ENCODE measurements at regions not wholly inside any gene's neighbourhood (a gene's known extent, or its start where the extent isn't known, plus 50 kb on each side); places are given as distances from the start of the nearest gene placed in this dataset.
"Not testable (repeated sequence)": the region's sequence is repeated elsewhere in the genome, so short reads cannot be mapped to it uniquely, and the experiment has no call there.

- DNase-seq = no peak
These were observed 335.0 kb downstream of the PCNX1 start for GRCh38 chr14:71242237-71242748.

- DNase-seq = no peak
These were observed 336.4 kb downstream of the PCNX1 start for GRCh38 chr14:71243697-71244096.

GRCh38 chr14:71244341-71244740, 337.1 kb downstream of the PCNX1 start:
- DNase-seq = no peak

- DNase-seq = no peak
These were observed 338.6 kb downstream of the PCNX1 start for GRCh38 chr14:71245659-71246361.

- DNase-seq = no peak
These were observed 339.3 kb downstream of the PCNX1 start for GRCh38 chr14:71246539-71246938.

GRCh38 chr14:71247106-71247505, 339.8 kb downstream of the PCNX1 start:
- no peak for DNase-seq

- no peak for DNase-seq
These were observed 340.9 kb downstream of the PCNX1 start for GRCh38 chr14:71248194-71248593.

- no peak for DNase-seq
These were observed 343.1 kb downstream of the PCNX1 start for GRCh38 chr14:71250347-71250746.

- no peak for DNase-seq
These were observed 343.5 kb downstream of the PCNX1 start for GRCh38 chr14:71250791-71251190.

- DNase-seq = not testable (repeated sequence)
These were observed 346.9 kb downstream of the PCNX1 start for GRCh38 chr14:71254091-71254719.

GRCh38 chr14:71261206-71261605, 353.9 kb downstream of the PCNX1 start:
- DNase-seq = no peak

- no peak for DNase-seq
These were observed 355.2 kb downstream of the PCNX1 start for GRCh38 chr14:71262441-71262840.

GRCh38 chr14:71264260-71264659, 357.0 kb downstream of the PCNX1 start:
- no peak for DNase-seq

GRCh38 chr14:71267007-71267513, 359.8 kb downstream of the PCNX1 start:
- no peak for DNase-seq

- DNase-seq = no peak
These were observed 360.4 kb downstream of the PCNX1 start for GRCh38 chr14:71267691-71268090.

- no peak for DNase-seq
These were observed 362.9 kb downstream of the PCNX1 start for GRCh38 chr14:71270111-71270510.

GRCh38 chr14:71271166-71271945, 364.1 kb downstream of the PCNX1 start:
- no peak for DNase-seq

- DNase-seq = no peak
These were observed 366.1 kb downstream of the PCNX1 start for GRCh38 chr14:71273366-71273765.

GRCh38 chr14:71284048-71284447, 376.8 kb downstream of the PCNX1 start:
- DNase-seq = no peak

- DNase-seq = no peak
These were observed 378.9 kb downstream of the PCNX1 start for GRCh38 chr14:71286126-71286525.

GRCh38 chr14:71287567-71287966, 380.3 kb downstream of the PCNX1 start:
- DNase-seq = no peak

- DNase-seq = no peak
These were observed 382.3 kb downstream of the PCNX1 start for GRCh38 chr14:71289536-71289935.

GRCh38 chr14:71290301-71290700, 383.0 kb downstream of the PCNX1 start:
- DNase-seq = no peak

All from stimulated activated naive CD4-positive, alpha-beta T cell (primary cell).